NCI-H187 (cell line): ENCODE measurements at regions not wholly inside any gene's neighbourhood (a gene's known extent, or its start where the extent isn't known, plus 50 kb on each side); places are given as distances from the start of the nearest gene placed in this dataset.
"Not testable (repeated sequence)": the region's sequence is repeated elsewhere in the genome, so short reads cannot be mapped to it uniquely, and the experiment has no call there.

Source experiments
- DNase-seq, 2 experiments: peaks; one replicate each; lab custom pipeline; 2025; lab: John Stamatoyannopoulos, UW

- DNase-seq = no peak
Observed at GRCh38 chr15:96470681-96471310, 140.3 kb downstream of the NR2F2 start.

DNA sequence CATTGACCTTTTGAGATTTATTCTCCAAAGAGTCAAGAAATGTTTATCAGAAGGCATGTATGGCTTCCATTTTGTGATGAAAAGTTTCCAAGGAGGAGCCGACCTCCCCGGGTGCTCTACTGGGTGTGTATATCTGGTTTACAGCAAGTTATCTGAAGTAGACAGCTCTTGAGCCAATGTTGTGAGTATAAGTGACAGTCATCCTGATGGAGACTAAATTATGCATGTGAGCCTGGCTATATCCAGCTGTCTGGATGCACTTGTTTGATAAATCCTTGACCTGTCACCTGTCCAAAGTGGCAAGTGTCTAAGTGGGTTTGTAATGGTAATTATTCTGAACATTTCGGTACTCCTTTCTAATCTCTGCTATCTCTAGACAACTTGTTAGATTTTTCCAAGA is 142.2 kb downstream of the NR2F2 start:
- no peak for DNase-seq

GRCh38 chr15:96473556-96473955 is 143.1 kb downstream of the NR2F2 start:
- no peak for DNase-seq

GRCh38 chr15:96474231-96474664 is 143.7 kb downstream of the NR2F2 start:
- no peak for DNase-seq

DNA sequence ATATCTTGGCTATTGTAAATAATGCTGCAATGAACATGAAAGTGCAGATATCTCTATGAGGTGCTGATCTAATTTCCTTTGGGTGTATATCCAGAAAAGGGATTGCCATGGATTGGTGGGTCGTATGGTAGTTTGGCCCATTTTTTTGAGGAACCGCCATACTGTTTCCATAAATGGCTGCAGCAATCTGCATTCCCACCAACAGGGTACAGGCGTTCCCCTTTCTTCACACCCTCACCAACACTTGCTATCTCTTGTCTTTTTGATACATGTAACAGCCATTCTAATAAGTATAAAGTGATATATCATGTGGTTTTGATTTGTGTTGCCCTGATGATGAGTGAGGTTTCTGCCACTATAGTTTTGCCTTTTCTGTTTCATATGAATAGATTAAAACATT is 146.7 kb downstream of the NR2F2 start:
- no peak for DNase-seq

- DNase-seq = not testable (repeated sequence)
Observed at GRCh38 chr15:96484412-96484811, 153.9 kb downstream of the NR2F2 start.

DNA sequence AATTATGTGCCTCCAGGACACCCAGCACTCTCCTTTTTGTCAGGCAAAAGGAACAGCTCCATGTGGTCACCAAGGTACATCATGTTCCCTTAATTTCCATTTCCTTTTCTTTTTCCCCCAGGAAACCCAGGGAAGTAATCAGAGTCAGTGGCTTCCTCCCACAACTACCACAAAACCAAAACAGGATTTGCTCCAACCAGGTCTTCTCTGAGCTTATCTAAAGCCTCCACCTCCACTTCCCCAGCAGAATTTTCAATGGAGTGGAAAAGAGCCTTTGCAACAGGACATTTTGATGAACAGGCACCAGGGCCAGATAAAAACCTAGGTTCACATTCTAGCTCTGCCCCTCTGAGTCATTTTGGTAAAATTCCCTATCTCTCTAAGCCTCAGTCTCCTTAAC is 154.3 kb downstream of the NR2F2 start:
- no peak for DNase-seq

DNA sequence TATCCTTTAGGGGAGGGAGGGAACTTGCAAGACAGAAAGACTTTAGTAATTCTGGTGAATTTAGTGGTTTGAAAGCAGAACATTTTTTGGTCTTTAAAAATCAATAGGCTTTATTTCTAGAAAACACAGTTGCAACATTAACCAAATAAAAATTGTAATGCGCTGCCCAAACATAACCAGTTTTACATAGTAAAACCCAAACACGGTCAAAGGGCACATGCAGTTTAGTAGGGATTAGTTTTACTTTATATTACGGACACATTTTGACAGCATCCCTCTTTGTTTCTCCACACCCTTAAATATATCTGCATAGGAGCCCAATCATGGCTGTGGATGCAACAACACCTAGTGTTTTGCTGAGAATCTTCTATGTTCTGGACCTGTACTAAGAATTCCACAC is 156.7 kb downstream of the NR2F2 start:
- no peak for DNase-seq

- not testable (repeated sequence) for DNase-seq
Observed at GRCh38 chr15:96491066-96491699, 160.7 kb downstream of the NR2F2 start.

DNA sequence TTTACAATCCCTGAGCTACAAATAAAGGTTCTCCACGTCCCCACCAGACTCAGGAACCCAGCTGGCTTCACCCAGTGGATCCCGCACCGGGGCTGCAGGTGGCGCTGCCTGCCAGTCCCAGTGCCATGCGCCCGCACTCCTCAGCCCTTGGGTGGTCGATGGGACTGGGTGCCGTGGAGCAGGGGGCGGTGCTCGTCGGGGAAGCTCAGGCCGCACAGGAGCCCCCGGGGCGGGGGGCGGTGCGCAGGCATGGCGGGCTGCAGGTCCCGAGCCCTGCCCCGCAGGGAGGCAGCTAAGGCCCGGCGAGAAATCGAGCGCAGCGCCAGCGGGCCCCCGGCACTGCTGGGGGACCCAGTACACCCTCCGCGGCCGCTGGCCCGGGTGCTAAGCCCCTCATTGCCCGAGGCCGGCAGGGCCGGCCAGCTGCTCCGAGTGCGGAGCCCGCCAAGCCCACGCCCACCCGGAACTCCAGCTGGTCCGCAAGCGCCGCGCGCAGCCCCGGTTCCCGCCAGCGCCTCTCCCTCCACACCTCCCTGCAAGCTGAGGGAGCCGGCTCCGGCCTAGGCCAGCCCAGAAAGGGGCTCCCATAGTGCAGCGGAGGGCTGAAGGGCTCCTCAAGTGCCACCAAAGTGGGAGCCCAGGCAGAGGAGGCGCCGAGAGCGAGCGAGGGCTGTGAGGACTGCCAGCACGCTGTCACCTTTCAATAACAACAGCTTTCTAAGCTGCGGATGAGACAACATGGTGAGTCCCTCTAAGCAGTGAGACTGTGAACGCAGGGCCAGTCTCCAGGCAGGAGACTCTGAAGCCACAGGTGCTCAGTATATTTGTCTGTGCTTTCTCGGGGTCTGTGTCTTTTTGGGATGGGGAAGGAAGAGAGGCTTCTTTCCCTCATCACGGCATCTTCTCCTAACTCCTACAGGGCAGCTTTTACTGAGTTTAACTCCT is 161.5 kb downstream of the NR2F2 start:
- not testable (repeated sequence) for DNase-seq

GRCh38 chr15:96494505-96494904 is 164.0 kb downstream of the NR2F2 start:
- DNase-seq = no peak

DNA sequence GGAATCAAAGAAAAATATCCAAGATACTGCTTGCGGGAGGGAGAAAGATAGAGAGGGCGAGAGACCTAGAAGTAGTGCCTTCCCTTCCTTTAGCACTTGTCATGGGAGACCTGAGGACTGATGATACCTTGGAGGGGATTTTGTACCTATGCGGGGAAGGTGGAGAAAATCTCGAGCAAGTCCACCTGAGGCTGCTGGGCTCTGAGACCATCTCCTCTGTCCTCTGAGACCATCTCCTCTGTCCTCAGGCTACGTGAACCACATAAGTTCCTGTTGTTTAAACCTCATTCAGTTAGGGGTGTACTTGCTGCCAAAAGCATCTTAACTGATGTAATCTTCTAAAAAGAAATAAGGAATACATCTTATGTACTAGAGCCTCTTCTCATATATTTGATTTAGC is 164.9 kb downstream of the NR2F2 start:
- no peak for DNase-seq

GRCh38 chr15:96497951-96498350 is 167.5 kb downstream of the NR2F2 start:
- DNase-seq = no peak

DNA sequence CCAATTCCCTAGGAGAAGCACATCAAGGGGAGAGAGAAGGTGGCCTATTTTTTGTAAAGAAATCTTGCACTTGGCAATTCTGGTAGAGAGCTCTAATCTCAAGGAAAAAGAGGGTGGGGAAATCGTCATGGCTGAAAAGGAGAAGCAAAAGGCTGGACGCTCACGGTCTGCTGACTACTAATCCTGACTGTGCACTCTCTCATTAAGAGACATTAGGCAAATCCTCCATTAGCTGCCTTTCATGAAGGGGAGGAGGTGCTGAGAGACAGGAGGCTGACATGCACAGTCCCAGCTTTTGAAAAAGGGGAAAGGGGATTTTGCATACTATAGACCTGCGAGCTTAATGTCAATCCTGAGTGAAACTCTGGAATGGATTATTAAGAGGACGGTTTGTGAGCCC is 170.0 kb downstream of the NR2F2 start:
- no peak for DNase-seq

- no peak for DNase-seq
Observed at GRCh38 chr15:96501362-96501761, 170.9 kb downstream of the NR2F2 start.

DNA sequence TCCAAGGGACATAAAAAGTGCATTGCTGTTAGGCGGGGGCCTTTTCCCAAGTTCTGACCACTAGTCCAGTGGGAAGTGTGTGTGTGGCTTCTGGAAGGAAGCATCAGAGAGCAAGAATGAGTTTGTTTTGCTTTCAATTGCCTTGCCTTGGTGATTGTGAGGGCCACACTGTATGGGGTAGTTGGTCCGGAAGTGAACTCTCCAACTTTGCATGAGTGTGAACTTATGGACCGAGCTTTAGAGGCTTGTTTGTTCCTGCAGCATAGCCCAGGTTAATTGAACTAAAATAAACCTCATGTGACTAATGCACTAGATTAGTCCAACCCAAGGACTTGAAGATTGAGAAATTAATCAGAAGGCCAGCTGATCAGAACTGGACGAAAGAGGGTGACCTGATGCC is 171.7 kb downstream of the NR2F2 start:
- DNase-seq = no peak

GRCh38 chr15:96503276-96503675 is 172.8 kb downstream of the NR2F2 start:
- DNase-seq = no peak

DNA sequence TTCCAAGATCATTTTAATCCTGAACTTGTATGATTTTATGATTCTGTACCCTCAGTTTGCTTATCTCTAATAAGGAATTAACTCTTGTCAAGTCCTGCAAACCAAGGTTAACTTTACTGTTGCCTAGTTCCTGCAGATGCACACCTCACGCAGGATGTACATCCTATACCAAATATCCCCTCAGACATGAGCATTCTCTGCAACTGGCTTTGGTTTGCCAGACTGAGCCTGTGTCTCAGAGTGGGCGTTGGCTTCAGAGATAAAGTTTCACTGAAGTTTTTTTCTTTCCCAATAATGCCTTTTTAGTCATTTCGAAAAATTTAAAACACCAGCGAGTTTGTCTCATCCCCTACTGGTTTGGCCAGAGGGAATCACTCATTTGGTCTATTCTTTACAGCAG is 173.9 kb downstream of the NR2F2 start:
- DNase-seq = no peak

GRCh38 chr15:96505014-96505413 is 174.5 kb downstream of the NR2F2 start:
- DNase-seq = no peak

GRCh38 chr15:96514607-96515285 is 184.2 kb downstream of the NR2F2 start:
- DNase-seq = no peak

GRCh38 chr15:96515371-96515770 is 184.9 kb downstream of the NR2F2 start:
- no peak for DNase-seq

GRCh38 chr15:96521386-96521785 is 190.9 kb downstream of the NR2F2 start:
- no peak for DNase-seq
